NCI-H82 (cell line): ENCODE measurements at regions not wholly inside any gene's neighbourhood (a gene's known extent, or its start where the extent isn't known, plus 50 kb on each side); places are given as distances from the start of the nearest gene placed in this dataset.
A peak's percentile ranks its signal among the peaks of the same experiment; 100 is the strongest.
"Not testable (repeated sequence)": the region's sequence is repeated elsewhere in the genome, so short reads cannot be mapped to it uniquely, and the experiment has no call there.

Source experiments
- DNase-seq: peaks from one replicate; lab custom pipeline; 2025; lab: John Stamatoyannopoulos, UW

GRCh38 chr2:122643725-122644329, 888.4 kb downstream of the TSN start:
- DNase-seq = peak; percentile 25

DNA sequence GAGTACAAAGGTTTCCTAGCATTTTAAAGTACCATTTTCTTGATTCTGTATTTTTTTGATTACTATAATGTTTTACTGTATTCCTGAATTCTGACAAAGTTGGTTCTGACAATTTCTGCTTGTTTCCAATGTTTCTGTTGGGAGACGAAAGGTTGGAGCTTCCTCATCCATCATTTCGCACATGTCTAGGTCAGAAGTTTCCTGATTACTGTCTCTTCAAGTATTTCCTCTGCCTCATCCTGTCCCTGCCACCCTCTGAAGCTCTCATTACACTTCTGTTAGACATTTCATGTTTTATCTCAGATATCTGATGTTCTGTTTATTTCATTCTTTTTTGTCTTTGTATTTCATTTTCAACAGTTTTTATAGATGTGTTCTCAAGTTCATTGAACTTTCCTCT, 895.8 kb downstream of the TSN start:
- DNase-seq = no peak

GRCh38 chr2:122651780-122652179, 896.3 kb downstream of the TSN start:
- DNase-seq = no peak

DNA sequence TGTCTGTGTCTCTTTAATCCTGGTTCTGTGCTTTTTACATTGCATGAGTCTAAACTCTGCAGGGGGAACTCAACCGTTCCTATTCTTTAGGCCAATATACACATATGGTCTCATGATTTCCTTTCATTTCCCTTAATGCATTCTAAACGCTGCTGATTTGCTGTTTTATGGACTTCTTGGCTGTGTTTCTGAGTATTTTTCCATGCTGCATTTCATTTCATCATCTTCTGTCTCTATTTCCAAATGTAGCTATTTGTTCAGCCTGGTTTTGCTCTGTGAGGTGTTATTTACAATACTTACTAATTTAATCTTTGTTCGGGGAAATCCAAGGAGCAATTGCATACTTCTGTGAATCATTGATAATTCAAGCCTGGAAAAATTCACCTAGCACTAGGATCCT, 897.2 kb downstream of the TSN start:
- DNase-seq = no peak

DNA sequence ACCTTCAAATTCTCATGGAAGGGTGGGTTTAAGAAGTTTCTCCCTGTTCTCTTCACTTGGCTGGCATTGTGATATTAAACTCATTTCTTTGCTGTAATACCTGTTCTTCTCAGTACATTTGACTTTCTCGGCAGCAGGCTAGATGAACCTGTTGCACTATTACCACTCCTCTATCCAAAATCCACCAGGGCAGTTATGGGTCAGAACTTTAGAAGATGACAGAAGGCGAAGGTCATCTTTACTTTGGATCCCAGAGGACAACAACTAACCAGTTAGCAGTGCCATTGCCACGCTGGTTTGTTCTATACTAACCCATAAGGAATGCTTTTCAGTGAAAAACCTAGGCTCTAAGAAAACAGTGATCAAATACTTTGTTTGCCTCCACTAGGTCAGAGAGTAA, 901.0 kb downstream of the TSN start:
- no peak for DNase-seq

- DNase-seq = no peak
Observed at GRCh38 chr2:122660786-122661634, 905.6 kb downstream of the TSN start.

GRCh38 chr2:122663620-122664019, 908.2 kb downstream of the TSN start:
- no peak for DNase-seq

DNA sequence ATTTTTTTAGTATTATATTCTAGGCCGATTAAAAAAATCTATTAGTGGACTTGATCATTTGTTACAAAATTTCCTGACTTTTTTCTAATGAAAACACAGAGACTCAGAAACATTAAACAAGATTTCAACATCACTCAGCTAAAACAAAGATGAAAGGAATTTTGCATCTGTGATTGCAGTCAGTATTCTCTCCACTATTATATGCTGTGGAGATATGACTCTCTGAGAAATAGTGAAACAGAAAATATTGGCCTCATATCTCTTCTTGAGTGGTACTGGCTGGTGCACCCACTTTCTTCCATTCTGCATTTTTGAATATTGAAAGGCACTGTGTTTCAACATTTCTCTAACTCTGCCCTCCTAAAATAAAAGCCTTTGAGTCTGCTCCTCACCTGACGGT, 914.2 kb downstream of the TSN start:
- no peak for DNase-seq

DNA sequence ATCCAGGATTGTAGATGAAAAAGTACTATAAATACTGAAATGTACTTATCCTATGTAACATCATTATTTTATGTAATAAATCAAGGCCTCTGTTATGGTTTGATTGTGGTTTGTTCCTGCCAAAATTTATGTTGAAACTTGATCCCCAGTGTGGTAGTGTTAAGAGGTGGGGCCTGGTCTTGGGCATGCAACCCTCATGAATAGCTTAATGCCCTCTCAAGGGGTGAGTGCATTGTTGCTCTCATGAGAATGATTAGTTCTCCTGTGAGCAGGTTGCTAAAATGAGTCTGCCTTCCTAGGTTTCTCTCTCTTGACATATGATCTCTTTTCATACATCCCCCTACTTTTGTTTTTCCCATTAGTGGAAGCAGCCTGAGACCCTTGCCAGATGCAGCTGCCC, 915.4 kb downstream of the TSN start:
- no peak for DNase-seq

DNA sequence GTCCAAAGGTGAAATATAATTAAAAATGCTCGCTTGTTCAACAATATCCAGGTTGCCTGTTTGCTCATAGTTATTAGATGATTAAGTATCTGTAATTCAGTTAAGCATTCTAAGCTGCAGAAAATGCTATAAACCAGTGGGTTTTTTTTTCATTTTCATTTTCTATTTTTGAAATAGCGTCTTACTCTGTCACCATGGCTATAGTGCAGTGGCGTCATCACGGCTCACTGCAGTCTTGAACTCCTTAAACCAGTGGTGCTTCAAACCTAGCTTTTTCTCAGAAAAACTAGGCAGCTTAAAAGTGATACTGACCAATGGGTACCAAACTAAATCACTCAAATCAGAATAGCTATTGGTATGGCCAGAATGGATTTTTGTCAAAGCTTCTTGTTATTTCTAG, 925.2 kb downstream of the TSN start:
- DNase-seq = no peak

GRCh38 chr2:122681626-122682025, 926.2 kb downstream of the TSN start:
- no peak for DNase-seq

- no peak for DNase-seq
Observed at GRCh38 chr2:122682356-122682755, 926.9 kb downstream of the TSN start.

DNA sequence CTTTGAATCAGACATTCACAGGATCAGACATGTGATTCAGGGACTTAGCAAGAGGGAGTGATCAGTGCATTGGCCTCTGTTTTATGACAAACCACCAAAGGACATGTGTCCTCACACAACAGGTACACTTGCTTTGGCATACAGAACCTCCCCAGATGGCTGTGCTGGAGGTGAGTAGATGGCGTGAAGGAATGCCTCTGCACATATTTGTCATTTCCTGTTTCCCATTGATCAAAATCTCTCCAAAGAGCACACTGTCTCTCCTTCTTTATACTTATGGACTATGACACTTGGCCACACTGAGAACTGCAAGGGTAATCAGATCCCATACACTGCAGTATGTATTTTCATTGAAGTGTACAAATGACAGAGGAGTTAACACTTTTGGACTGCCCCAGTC, 927.6 kb downstream of the TSN start:
- no peak for DNase-seq

DNA sequence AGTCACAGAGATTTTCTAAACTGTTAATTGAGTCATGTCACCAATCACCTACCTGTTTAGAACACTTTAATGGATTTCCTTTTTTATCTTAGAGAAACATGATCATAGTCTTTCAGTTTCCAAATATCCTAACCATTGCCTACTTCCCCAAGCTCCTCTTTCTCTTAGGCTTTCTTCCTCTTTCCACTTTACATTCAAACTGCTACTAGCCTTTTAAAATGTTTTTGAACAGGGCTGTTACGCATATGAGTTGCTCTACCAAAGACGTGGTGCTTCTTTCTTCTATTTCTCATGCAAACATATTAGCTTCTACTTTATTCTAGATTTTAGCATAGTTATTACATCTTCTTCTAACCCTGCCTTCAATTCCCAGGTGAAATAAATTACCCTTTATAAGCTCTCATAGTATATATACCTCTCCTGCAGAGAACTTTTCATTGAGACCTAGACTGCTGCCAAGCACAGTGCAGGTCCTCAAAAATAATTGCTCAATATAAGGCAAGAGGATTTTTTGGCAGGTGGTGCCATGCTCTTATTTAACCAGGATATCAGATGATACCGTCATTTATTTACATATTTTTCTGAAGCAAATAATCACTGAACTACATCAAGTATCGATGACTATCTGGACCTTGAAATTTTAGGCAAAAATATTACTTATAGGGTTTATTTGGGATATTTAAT, 937.1 kb downstream of the TSN start:
- DNase-seq = no peak

- DNase-seq = no peak
Observed at GRCh38 chr2:122697415-122697814, 942.0 kb downstream of the TSN start.

DNA sequence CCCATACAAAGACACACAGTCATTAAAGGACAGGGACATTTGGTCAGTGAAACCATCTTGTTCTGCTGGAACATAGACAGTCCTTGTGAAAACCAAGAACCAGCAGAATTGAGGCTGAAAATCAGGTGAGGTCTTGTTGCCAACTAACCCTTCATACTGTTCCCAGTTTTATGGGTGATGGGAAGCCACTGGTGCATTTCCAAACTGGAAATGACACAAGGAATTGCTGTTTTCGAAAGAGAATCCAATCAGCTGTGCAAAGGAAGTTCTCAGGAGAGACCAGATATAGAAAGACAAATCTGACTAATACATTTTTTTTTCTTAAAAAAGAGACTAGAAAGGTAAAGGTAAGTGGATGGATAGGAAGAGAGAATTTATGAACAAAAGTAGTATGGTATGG, 948.2 kb downstream of the TSN start:
- DNase-seq = no peak

DNA sequence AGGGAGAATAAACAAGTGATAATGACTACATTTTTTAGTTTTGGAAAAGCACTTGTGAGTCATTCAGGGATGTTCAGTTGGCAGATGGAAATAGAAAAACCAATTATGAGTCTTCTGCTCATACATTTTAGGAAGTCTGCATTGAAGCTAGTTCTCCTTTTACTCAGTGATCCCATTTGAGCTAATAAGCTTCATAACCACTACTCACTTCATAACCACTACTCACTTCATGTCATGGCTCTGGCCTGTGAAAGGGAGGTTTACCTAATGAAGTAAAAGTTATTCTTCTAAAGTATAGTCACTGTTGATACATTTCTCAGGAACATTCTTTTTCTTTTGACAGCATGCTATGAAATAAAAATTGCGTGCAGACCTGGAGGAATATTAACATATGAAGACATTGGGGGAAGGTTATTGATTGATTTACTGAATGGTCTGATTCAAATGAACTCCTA, 948.7 kb downstream of the TSN start:
- DNase-seq = no peak

DNA sequence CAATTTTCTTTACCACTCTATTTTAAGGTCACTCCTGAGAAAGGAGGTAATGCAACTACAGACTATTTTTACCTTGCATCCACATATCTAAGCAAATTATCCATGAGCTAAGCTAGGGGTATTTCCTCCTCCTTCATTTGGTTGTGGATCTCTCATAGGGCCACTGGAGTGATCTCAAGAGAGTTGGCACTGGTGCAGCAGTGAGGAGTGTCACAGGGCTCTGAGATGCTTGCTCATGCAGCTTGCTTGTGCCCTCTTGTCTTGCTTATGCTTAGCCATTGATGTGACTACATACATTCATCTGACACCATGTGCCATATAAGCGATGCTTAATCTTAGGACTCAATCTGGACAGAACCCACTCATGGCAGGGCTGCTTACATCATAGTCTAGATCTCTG, 950.3 kb downstream of the TSN start:
- DNase-seq = no peak

- no peak for DNase-seq
Observed at GRCh38 chr2:122706757-122707223, 951.3 kb downstream of the TSN start.

DNA sequence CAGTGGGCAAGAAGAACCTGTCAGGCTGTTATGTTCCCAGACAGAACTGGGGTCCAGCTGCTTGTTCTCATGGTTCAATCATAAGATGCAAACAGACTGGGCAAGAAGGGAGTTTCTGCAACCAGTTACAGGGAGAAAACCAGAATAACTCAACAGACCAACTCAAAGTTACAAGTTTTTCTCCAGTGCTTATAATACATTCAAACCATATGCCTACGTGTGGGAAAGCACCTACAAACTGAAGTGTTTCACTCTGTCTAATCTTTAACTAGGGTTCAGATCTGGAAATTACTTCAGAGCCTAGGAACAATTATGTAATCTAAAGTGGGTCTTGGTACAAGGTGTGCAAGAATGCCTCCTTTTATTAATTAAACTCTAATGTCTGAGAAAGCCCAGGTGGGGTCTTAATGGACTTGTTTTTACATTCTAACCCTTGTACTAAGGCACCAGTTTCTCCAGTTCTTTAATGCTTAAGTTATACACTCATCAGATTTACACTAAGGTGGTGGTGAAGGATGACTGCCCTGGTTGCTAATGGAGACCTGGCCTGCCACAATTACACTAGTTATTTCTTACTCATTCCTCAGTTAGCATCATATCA, 951.9 kb downstream of the TSN start:
- DNase-seq = no peak

- no peak for DNase-seq
Observed at GRCh38 chr2:122710049-122710448, 954.6 kb downstream of the TSN start.

- no peak for DNase-seq
Observed at GRCh38 chr2:122713800-122714199, 958.3 kb downstream of the TSN start.

DNA sequence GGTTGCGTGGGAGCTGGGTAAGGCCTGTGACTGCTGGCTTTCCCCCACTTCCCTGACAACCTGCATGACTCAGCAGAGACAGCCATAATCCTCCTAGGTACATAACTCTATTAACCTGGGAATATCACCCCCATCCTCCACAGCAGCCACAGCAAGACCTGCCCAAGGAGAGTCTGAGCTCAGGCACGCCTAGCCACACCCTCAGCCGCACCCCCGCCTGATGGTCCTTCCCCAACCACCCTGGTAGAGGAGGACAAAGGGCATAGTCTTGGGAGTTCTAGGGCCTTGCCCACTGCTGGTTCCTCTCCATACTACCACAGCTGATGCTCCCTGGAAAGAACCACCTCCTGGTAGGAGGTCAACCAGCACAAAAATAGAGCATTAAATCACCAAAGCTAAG, 965.4 kb downstream of the TSN start:
- DNase-seq = not testable (repeated sequence)
